HUDEP-2 (cell line): ENCODE measurements at regions not wholly inside any gene's neighbourhood (a gene's known extent, or its start where the extent isn't known, plus 50 kb on each side); places are given as distances from the start of the nearest gene placed in this dataset.
A peak's percentile ranks its signal among the peaks of the same experiment; 100 is the strongest.

Experiments used
- DNase-seq, 76 experiments: peaks; one replicate each; lab custom pipeline; 2025; ENCODE audit not compliant: unreplicated experiment in 76 of 76; lab: John Stamatoyannopoulos, UW

- DNase-seq: no peak
Observed at GRCh38 chr2:160909781-160910242, 250.4 kb upstream of the TANK start.

GRCh38 chr2:160910681-160911080, 249.5 kb upstream of the TANK start:
- no peak for DNase-seq

GRCh38 chr2:160911258-160911657, 249.0 kb upstream of the TANK start:
- DNase-seq: no peak

GRCh38 chr2:160912276-160912675, 248.0 kb upstream of the TANK start:
- DNase-seq: no peak

GRCh38 chr2:160913323-160913722, 246.9 kb upstream of the TANK start:
- no peak for DNase-seq

GRCh38 chr2:160914217-160914616, 246.0 kb upstream of the TANK start:
- no peak for DNase-seq

GRCh38 chr2:160916300-160916699, 243.9 kb upstream of the TANK start:
- no peak for DNase-seq

GRCh38 chr2:160917850-160918249, 242.4 kb upstream of the TANK start:
- DNase-seq: no peak

GRCh38 chr2:160918258-160918657, 242.0 kb upstream of the TANK start:
- no peak for DNase-seq

GRCh38 chr2:160918906-160919503, 241.2 kb upstream of the TANK start:
- peak in 24 of 76 experiments; percentile 0 to 39 (median 3) for DNase-seq

- DNase-seq: no peak
Observed at GRCh38 chr2:160920061-160920460, 240.2 kb upstream of the TANK start.

GRCh38 chr2:160920791-160921303, 239.4 kb upstream of the TANK start:
- no peak for DNase-seq

GRCh38 chr2:160921386-160921964, 238.8 kb upstream of the TANK start:
- no peak for DNase-seq

GRCh38 chr2:160924936-160925353, 235.3 kb upstream of the TANK start:
- no peak for DNase-seq

- no peak for DNase-seq
Observed at GRCh38 chr2:160925956-160926355, 234.3 kb upstream of the TANK start.

GRCh38 chr2:160927324-160927723, 232.9 kb upstream of the TANK start:
- no peak for DNase-seq

GRCh38 chr2:160928854-160929301, 231.3 kb upstream of the TANK start:
- DNase-seq: no peak

- DNase-seq: no peak
Observed at GRCh38 chr2:160931531-160931930, 228.7 kb upstream of the TANK start.

GRCh38 chr2:160932960-160933359, 227.3 kb upstream of the TANK start:
- no peak for DNase-seq

GRCh38 chr2:160934263-160934662, 226.0 kb upstream of the TANK start:
- DNase-seq: no peak

GRCh38 chr2:160934991-160935390, 225.2 kb upstream of the TANK start:
- no peak for DNase-seq

- DNase-seq: no peak
Observed at GRCh38 chr2:160936044-160936806, 224.0 kb upstream of the TANK start.
